GM12878 (cell line): ENCODE measurements at regions not wholly inside any gene's neighbourhood (a gene's known extent, or its start where the extent isn't known, plus 50 kb on each side); places are given as distances from the start of the nearest gene placed in this dataset.

Experiments
- ATAC-seq: fragments of 200-7000 bp; cut with Tn5 transposase; 3 replicates; pipeline ENCODE4 v1.9.1; 2020; ENCODE audit warnings: mild to moderate bottlenecking, moderate library complexity
- BruUV-seq: library from RNA; stranded (reverse); fragments of 400-500 nt; replicated peaks from 2 replicates; lab custom pipeline; 2021; lab: Mats Ljungman, UMichigan
- CTCF ChIA-PET: fragments of 300-600 bp; sonication (Branson Sonifier 250); formaldehyde crosslinking; extraction: SDS; loops from one replicate; lab custom pipeline; 2021; ENCODE audit warnings: inconsistent platforms; lab: Yijun Ruan, JAX
- POLR2A ChIA-PET: fragments of 350-600 bp; formaldehyde crosslinking; extraction: SDS; loops from one replicate; lab custom pipeline; 2021; ENCODE audit warnings: inconsistent platforms; lab: Charles Lee
- RAD21 ChIA-PET: fragments of 300-600 bp; sonication (Branson Sonifier 250); formaldehyde crosslinking; loops from one replicate; lab custom pipeline; 2023; ENCODE audit warnings: antibody characterized with exemption; ENCODE audit not compliant: unreplicated experiment; lab: Charles Lee
- SMC1A ChIA-PET: fragments of 300-600 bp; sonication (Branson Sonifier 250); formaldehyde crosslinking; loops from one replicate; lab custom pipeline; 2023; ENCODE audit not compliant: unreplicated experiment, uncharacterized antibody; lab: Charles Lee
- DNase-seq: peaks from one replicate; pipeline ENCODE4 v3.0.0-alpha.2; 2011; ENCODE audit warnings: low read depth, low spot score
- FAIRE-seq: peaks from 3 replicates; lab custom pipeline; 2011; peaks lifted over from hg19 to GRCh38; lab: Jason Lieb, UNC
- H2AFZ ChIP-seq: 2 replicates; pipeline ENCODE4 v1.6.0; 2011; ENCODE audit warnings: low read depth, low read length, control low read depth; ENCODE audit not compliant: control insufficient read depth
- H3K27ac ChIP-seq: 2 replicates; pipeline ENCODE4 v1.5.1; 2011; ENCODE audit warnings: control low read depth; ENCODE audit not compliant: control insufficient read depth, insufficient read depth
- H3K27me3 ChIP-seq, 2 experiments: replicated peaks in 1 of 2; 2 replicates each; pipeline versions ENCODE4 v1.6.0 to v1.6.1; 2011; ENCODE audit warnings: low read length in 1 of 2; ENCODE audit not compliant: control insufficient read depth in 2 of 2, insufficient read depth in 2 of 2
- H3K36me3 ChIP-seq, 2 experiments: 2 replicates each; pipeline ENCODE4 v1.5.1; 2011; ENCODE audit warnings: low read length in 1 of 2; ENCODE audit not compliant: control insufficient read depth in 2 of 2, insufficient read depth in 2 of 2
- H3K4me1 ChIP-seq: 2 replicates; pipeline ENCODE4 v1.6.1; 2011; ENCODE audit warnings: mild to moderate bottlenecking, low read length, moderate library complexity, mixed read lengths; ENCODE audit not compliant: control insufficient read depth, insufficient read depth
- H3K4me2 ChIP-seq: 2 replicates; pipeline ENCODE4 v1.6.0; 2011; ENCODE audit warnings: control low read depth; ENCODE audit not compliant: control insufficient read depth, insufficient read depth
- H3K4me3 ChIP-seq: fragments of 200-600 bp; sonication (generic); 2 replicates; pipeline ENCODE4 v1.5.1; 2016
- H3K79me2 ChIP-seq: 2 replicates; pipeline ENCODE4 v1.6.0; 2011; ENCODE audit warnings: low read length; ENCODE audit not compliant: control insufficient read depth, insufficient read depth
- H3K9ac ChIP-seq: 2 replicates; pipeline ENCODE4 v1.8.0; 2011; ENCODE audit warnings: low read length, control low read depth, mixed read lengths; ENCODE audit not compliant: control insufficient read depth, insufficient read depth
- H3K9me3 ChIP-seq: replicated peaks from 3 replicates; pipeline ENCODE4 v1.5.1; 2011; ENCODE audit warnings: mild to moderate bottlenecking, low read length; ENCODE audit not compliant: control insufficient read depth, insufficient read depth
- H4K20me1 ChIP-seq: 2 replicates; pipeline ENCODE4 v1.6.0; 2011; ENCODE audit not compliant: control insufficient read depth, insufficient read depth
- EED ChIP-seq: sonication (generic); IDR thresholded peaks from 2 replicates; pipeline ENCODE4 v1.6.1; 2016; ENCODE audit warnings: antibody characterized with exemption, low read depth
- HDAC6 ChIP-seq: fragments of 200-600 bp; sonication (generic); IDR thresholded peaks from one replicate; pipeline ENCODE4 v1.8.0; 2017; ENCODE audit warnings: antibody characterized with exemption; ENCODE audit not compliant: unreplicated experiment
- MEF2A ChIP-seq: IDR thresholded peaks from 2 replicates; pipeline ENCODE4 v1.6.1; 2011; ENCODE audit warnings: low read depth, mild to moderate bottlenecking, low read length, moderate library complexity; ENCODE audit not compliant: insufficient read depth
- NFYB ChIP-seq: IDR thresholded peaks from 2 replicates; pipeline ENCODE4 v1.6.1; 2011; ENCODE audit warnings: low read depth, mild to moderate bottlenecking, low read length, improper control_type of control experiment, moderate library complexity; ENCODE audit not compliant: insufficient read depth
- PBX3 ChIP-seq: IDR thresholded peaks from 2 replicates; pipeline ENCODE4 v1.6.1; 2011; ENCODE audit warnings: mild to moderate bottlenecking, low read depth, low read length, moderate library complexity; ENCODE audit not compliant: insufficient replicate concordance
- RAD21 ChIP-seq: IDR thresholded peaks from 2 replicates; pipeline ENCODE4 v1.6.1; 2011; ENCODE audit warnings: mild to moderate bottlenecking, low read depth, low read length, moderate library complexity; ENCODE audit not compliant: insufficient read depth
- RUNX3 ChIP-seq: IDR thresholded peaks from 2 replicates; pipeline ENCODE4 v1.6.1; 2012; ENCODE audit warnings: low read length, inconsistent platforms
- SIN3A ChIP-seq: IDR thresholded peaks from 2 replicates; pipeline ENCODE4 v1.6.1; 2012; ENCODE audit warnings: low read depth, low read length, improper control_type of control experiment
- SMC3 ChIP-seq: IDR thresholded peaks from 2 replicates; pipeline ENCODE4 v1.6.1; 2011; ENCODE audit warnings: low read length, improper control_type of control experiment, borderline replicate concordance
- SREBF1 ChIP-seq: IDR thresholded peaks from 2 replicates; pipeline ENCODE4 v1.6.1; 2012; ENCODE audit warnings: mild to moderate bottlenecking, low read length
- SREBF2 ChIP-seq: IDR thresholded peaks from 2 replicates; pipeline ENCODE4 v1.6.1; 2012; ENCODE audit warnings: mild to moderate bottlenecking, low read length
- ZNF24 ChIP-seq: fragments of 450-650 bp; IDR thresholded peaks from 2 replicates; pipeline ENCODE4 v1.6.1; 2017; ENCODE audit warnings: antibody characterized with exemption, mild to moderate bottlenecking
- ZNF384 ChIP-seq: IDR thresholded peaks from 2 replicates; pipeline ENCODE4 v1.6.1; 2012; ENCODE audit warnings: low read depth, mild to moderate bottlenecking, low read length, improper control_type of control experiment, borderline replicate concordance
- ZZZ3 ChIP-seq: IDR thresholded peaks from 2 replicates; pipeline ENCODE4 v1.6.1; 2011; ENCODE audit warnings: low read depth; ENCODE audit not compliant: control insufficient read depth, insufficient read length
- in situ Hi-C: fragments of 300-500 bp; cut with MboI; formaldehyde crosslinking; loops from 9 replicates; pipeline ENCODE4 v1.14.3; 2018; ENCODE audit warnings: mixed read lengths
- intact Hi-C: fragments of 100-400 bp; cut with micrococcal nuclease; formaldehyde crosslinking; loops from one replicate; pipeline ENCODE4 v1.14.2; 2022; ENCODE audit not compliant: unreplicated experiment
- TF ChIP-seq, protein P1 (sequence below), 3 experiments: IDR thresholded peaks in 2 of 3; conservative IDR thresholded peaks in 1 of 3; 2 replicates each; pipeline ENCODE4 v1.5.1; 2011; ENCODE audit warnings: low read depth in 3 of 3, low read length in 3 of 3, mild to moderate bottlenecking in 3 of 3, control low read depth in 2 of 3, moderate library complexity in 2 of 3, inconsistent platforms in 1 of 3, mixed read lengths in 1 of 3; ENCODE audit not compliant: control insufficient read depth in 2 of 3, insufficient read depth in 1 of 3; ENCODE audit errors: extremely low read depth in 1 of 3

- TF ChIP-seq SIN3A = no peak
- TF ChIP-seq SREBF2 = no peak
- TF ChIP-seq ZZZ3 = no peak
- no peak for TF ChIP-seq NFYB
- no peak for TF ChIP-seq PBX3
- no peak for TF ChIP-seq HDAC6
These were observed 141.2 kb upstream of the KIF5B start (continued) for GRCh38 chr10:32197423-32197822.

- ATAC-seq = peak; percentile 87
These were observed 134.8 kb upstream of the KIF5B start for GRCh38 chr10:32190890-32191491.

More at GRCh38 chr10:32190890-32191491, 134.8 kb upstream of the KIF5B start:
- Histone ChIP-seq H3K36me3 (no peaks in the 10 kb centered on the region), H3K79me2 (no peaks in the 10 kb centered on the region), H3K4me1 (no peaks in the 10 kb centered on the region), H3K4me2 (no peak overlapping the region), H3K27ac (no peak overlapping the region), H3K4me3 (no peak overlapping the region), H3K9ac (no peak overlapping the region), H4K20me1 (no peaks in the 10 kb centered on the region), H3K9me3 (no peaks in the 10 kb centered on the region), H3K27me3 (no peaks in the 10 kb centered on the region), H2AFZ (peak overlapping the region; percentile 40)
- ChIA-PET SMC1A (interaction anchor here (0.5 to 5.0 kb wide), 13 partner anchors 14 to 818 kb away, joined by 3 to 36 read pairs (median 3); no protein-coding TSS in a partner anchor), CTCF (interaction anchor here (0.6 to 3.5 kb wide), 15 partner anchors 8 to 388 kb away, joined by 3 to 14 read pairs (median 4); no protein-coding TSS in a partner anchor), RAD21 (interaction anchor here (0.7 to 1.8 kb wide), 9 partner anchors 8 to 818 kb away, joined by 3 to 5 read pairs (median 3); no protein-coding TSS in a partner anchor), POLR2A (no interaction called here)
- FAIRE-seq = peak; percentile 80
- no peak for DNase-seq
- intact Hi-C loops = loop anchor here (1.0 to 2.0 kb wide), 3 partner anchors 16 to 178 kb away; no protein-coding TSS in a partner anchor
- TF ChIP-seq ZNF24 = 0 out of 2 replicates have a peak, but pooled peaks have one; percentile 15
- TF ChIP-seq RUNX3 = no peak
- TF ChIP-seq EED = no peak
- TF ChIP-seq RAD21 = peak; percentile 77
- no peak for TF ChIP-seq SREBF1
- TF ChIP-seq MEF2A = 0 out of 2 replicates have a peak, but pooled peaks have one; percentile 19
- peak; percentile 65; the same call in 1 of the 2 replicates for TF ChIP-seq ZNF384
- TF ChIP-seq, protein P1, sequence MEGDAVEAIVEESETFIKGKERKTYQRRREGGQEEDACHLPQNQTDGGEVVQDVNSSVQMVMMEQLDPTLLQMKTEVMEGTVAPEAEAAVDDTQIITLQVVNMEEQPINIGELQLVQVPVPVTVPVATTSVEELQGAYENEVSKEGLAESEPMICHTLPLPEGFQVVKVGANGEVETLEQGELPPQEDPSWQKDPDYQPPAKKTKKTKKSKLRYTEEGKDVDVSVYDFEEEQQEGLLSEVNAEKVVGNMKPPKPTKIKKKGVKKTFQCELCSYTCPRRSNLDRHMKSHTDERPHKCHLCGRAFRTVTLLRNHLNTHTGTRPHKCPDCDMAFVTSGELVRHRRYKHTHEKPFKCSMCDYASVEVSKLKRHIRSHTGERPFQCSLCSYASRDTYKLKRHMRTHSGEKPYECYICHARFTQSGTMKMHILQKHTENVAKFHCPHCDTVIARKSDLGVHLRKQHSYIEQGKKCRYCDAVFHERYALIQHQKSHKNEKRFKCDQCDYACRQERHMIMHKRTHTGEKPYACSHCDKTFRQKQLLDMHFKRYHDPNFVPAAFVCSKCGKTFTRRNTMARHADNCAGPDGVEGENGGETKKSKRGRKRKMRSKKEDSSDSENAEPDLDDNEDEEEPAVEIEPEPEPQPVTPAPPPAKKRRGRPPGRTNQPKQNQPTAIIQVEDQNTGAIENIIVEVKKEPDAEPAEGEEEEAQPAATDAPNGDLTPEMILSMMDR (IDR thresholded peaks at IDR 0.05 in 2 of 3, conservative IDR thresholded peaks at IDR 0.05 in 1 of 3; ENCODE audit: control insufficient read depth in 2 of 3, extremely low read depth in 1 of 3, insufficient read depth in 1 of 3, low read depth in 3 of 3, low read length in 3 of 3) = peak; percentile 54 to 73 (median 69)
- peak; percentile 82; the same call in 1 of the 2 replicates for TF ChIP-seq SMC3
- in situ Hi-C loops = no loop called here
- no TSS peak for BruUV-seq
